ENCODE measurements at regions not wholly inside any gene's neighbourhood (a gene's known extent, or its start where the extent isn't known, plus 50 kb on each side); places are given as distances from the start of the nearest gene placed in this dataset.
"Not testable (repeated sequence)": the region's sequence is repeated elsewhere in the genome, so short reads cannot be mapped to it uniquely, and the experiment has no call there.

- H3K9me1 ChIP-seq (ENCODE audit: insufficient read depth, low read length); dilution Hi-C loops (cut with HindIII; ENCODE audit: low sequenced_read_pairs, unreplicated experiment); H3K4me2 ChIP-seq (ENCODE audit: low read depth, low read length); H2BK20ac ChIP-seq (ENCODE audit: low read depth, low read length); H3K79me1 ChIP-seq (ENCODE audit: low read depth in 1 of 2, low read length in 2 of 2); H2BK5ac ChIP-seq (ENCODE audit: low read depth, low read length, poor library complexity, severe bottlenecking); ATAC-seq (ENCODE audit: low read depth); H3K18ac ChIP-seq (ENCODE audit: low read depth, low read length); intact Hi-C loops (cut with micrococcal nuclease); H3K23ac ChIP-seq (ENCODE audit: low read depth, low read length); H3K56ac ChIP-seq (ENCODE audit: extremely low read depth, insufficient read depth, low read length); H4K5ac ChIP-seq (ENCODE audit: low read depth, low read length); H4K20me1 ChIP-seq (ENCODE audit: insufficient read depth, low read length); DNase-seq; H3K4me1 ChIP-seq (ENCODE audit: control insufficient read depth, insufficient read depth, low read length); H2BK15ac ChIP-seq (ENCODE audit: low read depth, low read length); H2AK5ac ChIP-seq (ENCODE audit: low read depth, low read length); H2AK9ac ChIP-seq (replicated peaks; ENCODE audit: low read depth, low read length, poor library complexity); H3K27ac ChIP-seq (ENCODE audit: insufficient read depth, low read length); H3K9ac ChIP-seq (ENCODE audit: low read depth, low read length); H4K8ac ChIP-seq (ENCODE audit: low read depth in 2 of 2, low read length in 2 of 2); in situ Hi-C loops (cut with MboI; ENCODE audit: low sequenced_read_pairs); H3K27me3 ChIP-seq (ENCODE audit: control insufficient read depth, insufficient read depth, low read length); POLR2A ChIA-PET (ENCODE audit: unreplicated experiment); H3K4ac ChIP-seq (ENCODE audit: low read depth, low read length); H3K4me3 ChIP-seq (ENCODE audit: insufficient read depth, low read depth, low read length); H4K91ac ChIP-seq (ENCODE audit: insufficient read depth, low read depth, low read length); H3K9me3 ChIP-seq (ENCODE audit: control insufficient read depth, insufficient read depth, low read length); BruUV-seq (replicated peaks); CTCF ChIA-PET; H2AFZ ChIP-seq (replicated peaks; ENCODE audit: low read length, poor library complexity); H2BK120ac ChIP-seq (ENCODE audit: low read depth, low read length); H3K14ac ChIP-seq (replicated peaks; ENCODE audit: low read depth, low read length); H3K36me3 ChIP-seq (ENCODE audit: control insufficient read depth, insufficient read depth, low read length): not testable (repeated sequence)
- WGBS, 2 experiments (ENCODE audit: extremely low coverage in 2 of 2, insufficient read length in 1 of 2), result 100% methylated on average over 1 of the region's 2 CpGs; no CpG with 5 or more reads in 1 of the 2 experiments
Observed at GRCh38 chr5:36475942-36476341, 130.5 kb upstream of the SLC1A3 start.

Data from IMR-90 (cell line).